ENCODE measurements at regions not wholly inside any gene's neighbourhood (a gene's known extent, or its start where the extent isn't known, plus 50 kb on each side); places are given as distances from the start of the nearest gene placed in this dataset.

DNA sequence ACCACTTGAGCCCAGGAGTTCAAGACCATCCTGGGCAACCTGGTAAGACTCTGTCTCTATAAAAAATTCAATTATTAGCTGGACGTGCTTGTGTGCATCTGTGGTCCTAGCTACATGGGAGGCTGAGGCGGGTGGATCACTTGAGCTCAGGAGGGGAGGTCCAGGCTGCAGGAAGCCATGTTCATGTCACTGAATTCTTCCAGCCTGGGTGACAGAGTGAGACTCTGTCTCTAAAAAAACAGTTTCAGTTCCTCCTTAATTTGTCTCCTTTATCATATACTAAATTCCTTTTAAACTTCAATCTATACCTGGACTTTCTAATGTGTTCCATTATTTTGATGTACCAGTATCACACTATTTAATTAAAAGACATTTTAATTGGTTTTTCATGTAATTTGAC, 422.2 kb upstream of the TLE4 start:
- no peak for TF ChIP-seq FOXM1 (IDR thresholded peaks at IDR 0.05; ENCODE audit: borderline replicate concordance)
- no peak for TF ChIP-seq ZNF384 (IDR thresholded peaks at IDR 0.05)
- TF ChIP-seq NFRKB (IDR thresholded peaks at IDR 0.05): no peak
- no peak for TF ChIP-seq FOXK2 (IDR thresholded peaks at IDR 0.05)
- TF ChIP-seq CTBP1 (IDR thresholded peaks at IDR 0.05; ENCODE audit: borderline replicate concordance): no peak
- no peak for TF ChIP-seq TARDBP (IDR thresholded peaks at IDR 0.05)
- TF ChIP-seq ELF4 (IDR thresholded peaks at IDR 0.05): no peak
- TF ChIP-seq SUZ12 (IDR thresholded peaks at IDR 0.05): no peak
- TF ChIP-seq, protein P1, sequence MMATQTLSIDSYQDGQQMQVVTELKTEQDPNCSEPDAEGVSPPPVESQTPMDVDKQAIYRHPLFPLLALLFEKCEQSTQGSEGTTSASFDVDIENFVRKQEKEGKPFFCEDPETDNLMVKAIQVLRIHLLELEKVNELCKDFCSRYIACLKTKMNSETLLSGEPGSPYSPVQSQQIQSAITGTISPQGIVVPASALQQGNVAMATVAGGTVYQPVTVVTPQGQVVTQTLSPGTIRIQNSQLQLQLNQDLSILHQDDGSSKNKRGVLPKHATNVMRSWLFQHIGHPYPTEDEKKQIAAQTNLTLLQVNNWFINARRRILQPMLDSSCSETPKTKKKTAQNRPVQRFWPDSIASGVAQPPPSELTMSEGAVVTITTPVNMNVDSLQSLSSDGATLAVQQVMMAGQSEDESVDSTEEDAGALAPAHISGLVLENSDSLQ (IDR thresholded peaks at IDR 0.05): no peak
- no peak for TF ChIP-seq ARNT (IDR thresholded peaks at IDR 0.05)
